NT2/D1 (cell line): ENCODE measurements at regions not wholly inside any gene's neighbourhood (a gene's known extent, or its start where the extent isn't known, plus 50 kb on each side); places are given as distances from the start of the nearest gene placed in this dataset.

Experiments used
- SUZ12 ChIP-seq: IDR thresholded peaks from 2 replicates; pipeline ENCODE4 v1.6.1; 2011; ENCODE audit not compliant: insufficient read length, insufficient read depth; ENCODE audit errors: extremely low read depth
- YY1 ChIP-seq: IDR thresholded peaks from 2 replicates; pipeline ENCODE4 v1.6.1; 2011; ENCODE audit not compliant: insufficient read length, insufficient read depth
- ZNF274 ChIP-seq: IDR thresholded peaks from 2 replicates; pipeline ENCODE4 v1.6.1; 2011; ENCODE audit warnings: mild to moderate bottlenecking, low read depth, low read length

DNA sequence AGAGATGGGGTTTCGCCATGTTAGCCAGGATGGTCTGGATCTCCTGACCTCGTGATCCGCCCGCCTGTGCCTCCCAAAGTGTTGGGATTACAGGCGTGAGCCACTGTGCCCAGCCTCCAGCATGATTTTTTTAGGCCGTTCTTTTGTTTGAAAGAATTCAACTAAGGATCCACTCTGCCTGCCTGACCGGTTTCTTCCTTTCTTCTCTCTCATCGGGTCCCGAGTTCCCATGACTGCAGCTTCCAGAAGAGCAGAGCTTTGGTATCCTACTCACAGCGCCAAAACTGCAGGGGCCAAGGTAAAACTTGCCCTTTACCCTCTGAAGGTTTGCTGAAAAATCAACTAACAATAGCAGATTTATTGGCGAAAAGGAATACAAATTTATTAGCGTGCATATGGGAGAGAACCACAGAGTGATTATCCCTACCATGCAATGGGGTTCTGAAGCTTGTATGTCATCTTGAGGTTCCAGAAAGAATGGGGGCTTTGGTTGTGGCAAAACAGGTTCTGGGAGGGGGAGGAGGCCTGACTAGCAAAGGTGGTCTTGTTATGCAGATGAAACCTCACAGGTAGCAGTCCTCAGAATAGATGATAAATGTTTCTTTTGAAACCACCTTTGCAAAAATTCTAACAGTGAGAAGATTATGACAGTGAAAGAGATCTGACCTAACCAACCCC is 87.0 kb upstream of the MSH6 start:
- TF ChIP-seq ZNF274 (no peak), YY1 (no peak), SUZ12 (no peak)
